Activated T-cell treated with anti-CD3 and anti-CD28 coated beads for 4 hours (primary cell): ENCODE measurements at regions not wholly inside any gene's neighbourhood (a gene's known extent, or its start where the extent isn't known, plus 50 kb on each side); places are given as distances from the start of the nearest gene placed in this dataset.
"Not testable (repeated sequence)": the region's sequence is repeated elsewhere in the genome, so short reads cannot be mapped to it uniquely, and the experiment has no call there.

Experiments
- DNase-seq: peaks from one replicate; pipeline ENCODE4 v3.0.0-alpha.2; 2020

DNA sequence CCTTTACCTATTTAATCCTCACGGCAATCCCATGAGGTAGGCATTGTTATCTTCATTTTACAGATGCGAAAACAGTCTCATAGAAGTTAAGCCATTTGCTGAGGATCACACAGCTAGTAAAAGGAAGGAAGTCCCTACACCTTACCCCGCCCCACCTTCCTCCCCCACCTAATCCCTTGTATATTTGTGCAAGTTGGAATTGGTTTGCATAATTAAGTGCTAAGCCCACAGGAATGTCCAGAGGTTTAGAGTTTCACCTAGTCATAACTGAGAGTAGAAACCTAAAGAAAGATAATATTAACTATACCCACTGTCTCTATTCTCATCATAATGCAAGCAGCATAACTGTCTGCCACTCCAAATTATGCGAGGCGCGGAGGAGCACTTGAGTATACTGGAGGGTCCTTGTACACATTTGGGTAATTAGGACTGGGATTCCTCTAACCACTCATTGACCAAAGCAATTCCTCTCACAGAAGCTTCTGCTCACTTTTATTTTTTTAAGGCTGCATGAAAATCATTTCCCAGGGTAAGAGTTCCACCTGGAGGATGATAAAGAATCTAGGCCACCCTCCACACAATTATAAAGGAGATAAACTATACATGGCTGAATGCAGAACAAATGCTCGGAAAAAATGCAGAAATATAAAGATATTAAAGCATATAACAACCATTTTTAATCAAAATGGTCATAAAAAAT, 199.9 kb downstream of the FAM181B start:
- DNase-seq: no peak

DNA sequence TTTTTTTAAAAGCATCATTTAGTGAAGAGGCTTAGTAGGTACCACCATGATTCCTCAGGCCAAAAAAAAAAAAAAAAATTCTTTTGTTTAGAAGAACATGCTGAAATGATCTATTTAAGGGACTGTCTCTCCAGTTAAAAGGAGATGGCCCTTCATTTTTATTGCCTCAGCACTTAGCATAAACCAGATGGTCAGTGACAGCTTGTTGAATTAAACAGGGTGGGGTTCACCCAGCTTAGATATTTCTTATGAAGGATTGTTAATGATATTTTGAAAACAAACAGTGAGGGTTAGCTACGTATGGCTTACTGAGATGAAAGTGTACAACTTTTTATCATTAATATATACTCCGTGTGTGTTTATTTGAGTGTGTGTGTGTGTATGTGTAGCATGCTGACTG, 203.7 kb downstream of the FAM181B start:
- no peak for DNase-seq

DNA sequence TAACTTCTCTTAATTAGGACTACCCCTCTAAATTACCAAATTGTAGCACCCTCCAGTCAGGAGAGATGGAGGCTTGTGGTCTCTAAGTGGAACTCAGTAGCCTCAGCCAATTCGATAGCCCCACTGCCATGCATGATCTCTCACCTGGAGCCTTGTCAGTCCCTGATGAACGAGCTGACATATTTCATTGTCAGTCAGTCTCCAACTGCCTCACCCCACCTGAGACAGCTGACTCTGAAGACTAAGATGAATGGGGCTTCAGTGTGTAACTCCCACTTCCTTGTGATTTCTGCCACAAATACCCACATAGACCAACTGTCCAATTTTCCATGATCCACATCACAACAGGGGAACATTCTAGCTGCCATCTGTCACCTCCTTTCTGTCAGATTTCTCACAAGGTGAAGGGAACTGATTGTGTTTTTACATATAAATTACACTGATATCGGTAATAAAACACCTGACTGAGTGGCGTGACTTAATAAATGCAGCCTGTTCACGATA, 206.5 kb downstream of the FAM181B start:
- DNase-seq: no peak

DNA sequence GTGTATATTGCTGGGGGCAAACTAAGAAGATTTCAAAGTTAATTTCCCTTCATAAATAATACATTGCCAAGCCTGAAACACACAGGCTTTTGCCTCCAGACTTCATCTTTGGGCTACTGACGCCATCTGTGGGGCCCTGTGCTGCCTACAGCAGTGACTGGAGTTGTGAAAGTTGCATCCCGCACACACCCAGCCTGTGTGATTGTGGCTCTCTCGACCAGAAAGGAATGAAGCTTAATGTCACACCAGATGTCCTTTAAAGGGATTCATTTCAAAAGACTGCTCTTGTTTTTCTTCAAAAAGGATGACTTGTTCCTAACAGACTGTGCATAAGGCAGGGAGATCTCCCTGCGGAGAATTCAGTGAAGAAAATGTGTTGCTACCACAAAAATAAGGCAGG, 210.5 kb downstream of the FAM181B start:
- no peak for DNase-seq

DNA sequence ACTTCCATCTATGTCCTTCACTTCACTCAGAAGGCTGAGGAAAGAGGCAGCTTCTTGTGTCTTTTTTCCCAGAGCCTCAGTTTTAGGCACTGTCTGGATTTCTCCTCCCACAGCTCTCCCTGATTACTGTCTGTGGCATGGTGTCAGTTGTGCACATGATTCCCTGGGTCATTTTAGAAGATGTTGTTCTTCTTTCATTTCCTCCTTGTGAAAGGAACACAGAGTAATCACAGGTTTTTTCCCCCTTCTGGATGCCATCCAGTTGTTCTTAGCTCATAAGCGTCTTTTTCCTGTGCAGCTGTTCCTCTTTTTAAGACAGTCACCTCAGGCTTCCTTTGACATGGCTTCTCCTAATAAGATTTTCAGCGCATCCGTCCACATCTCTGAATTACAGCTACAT, 212.2 kb downstream of the FAM181B start:
- no peak for DNase-seq

DNA sequence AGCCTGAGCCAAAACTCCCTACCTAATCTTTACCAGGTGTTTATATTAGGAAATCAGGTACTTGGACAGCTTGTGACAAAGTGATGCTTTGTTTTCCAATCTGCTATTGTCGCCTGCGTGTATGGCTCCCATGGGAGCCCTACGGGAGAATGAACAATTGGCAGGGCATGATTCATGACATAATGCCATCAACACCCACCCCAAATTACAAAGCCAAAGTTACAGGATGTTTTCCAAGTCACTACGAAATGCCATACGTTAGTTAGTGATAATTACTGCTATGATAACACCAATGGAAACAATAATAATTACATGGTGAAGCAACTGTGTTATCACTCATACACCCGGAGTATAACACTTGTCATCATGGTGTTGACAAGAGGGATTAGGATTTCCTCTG, 226.4 kb downstream of the FAM181B start:
- DNase-seq: no peak

GRCh38 chr11:82505379-82505778, 228.3 kb downstream of the FAM181B start:
- DNase-seq: no peak

- not testable (repeated sequence) for DNase-seq
Measured at GRCh38 chr11:82501174-82501573, 232.5 kb downstream of the FAM181B start.

- DNase-seq: no peak
Measured at GRCh38 chr11:82494988-82495432, 238.7 kb downstream of the FAM181B start.

GRCh38 chr11:82474876-82475275, 258.8 kb downstream of the FAM181B start:
- DNase-seq: no peak

- DNase-seq: no peak
Measured at GRCh38 chr11:82465481-82465880, 268.2 kb downstream of the FAM181B start.

DNA sequence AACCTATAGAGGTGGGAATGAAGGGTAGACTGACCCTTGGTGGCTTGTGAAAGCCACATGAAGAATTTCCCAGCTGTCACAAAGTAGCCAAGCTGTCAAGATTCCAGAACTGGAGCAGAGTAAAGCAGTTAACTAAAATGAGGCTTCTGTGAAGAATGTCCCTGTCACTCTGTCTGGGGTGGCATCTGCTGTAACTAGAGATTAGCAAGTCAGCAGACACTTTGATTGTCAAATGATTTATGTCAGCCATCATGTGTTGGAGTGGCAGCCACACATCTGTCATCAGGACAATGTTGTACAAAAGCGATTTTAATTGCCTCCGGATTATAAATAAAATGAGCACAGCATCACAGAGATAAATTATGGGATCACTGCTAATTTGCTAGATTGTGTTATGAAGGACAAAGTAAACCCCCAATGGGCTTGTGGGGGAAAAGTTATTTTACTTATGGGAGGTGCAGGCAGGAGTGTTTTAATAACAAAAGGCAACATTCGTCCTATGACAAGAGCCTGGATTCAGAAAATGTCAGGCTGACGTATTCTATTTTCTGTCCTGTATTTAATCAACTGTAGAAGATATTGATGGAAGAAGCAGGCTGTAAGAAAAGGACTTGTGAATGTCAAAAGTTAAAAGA, 270.9 kb downstream of the FAM181B start:
- DNase-seq: no peak

- no peak for DNase-seq
Measured at GRCh38 chr11:82458761-82459160, 274.9 kb downstream of the FAM181B start.

DNA sequence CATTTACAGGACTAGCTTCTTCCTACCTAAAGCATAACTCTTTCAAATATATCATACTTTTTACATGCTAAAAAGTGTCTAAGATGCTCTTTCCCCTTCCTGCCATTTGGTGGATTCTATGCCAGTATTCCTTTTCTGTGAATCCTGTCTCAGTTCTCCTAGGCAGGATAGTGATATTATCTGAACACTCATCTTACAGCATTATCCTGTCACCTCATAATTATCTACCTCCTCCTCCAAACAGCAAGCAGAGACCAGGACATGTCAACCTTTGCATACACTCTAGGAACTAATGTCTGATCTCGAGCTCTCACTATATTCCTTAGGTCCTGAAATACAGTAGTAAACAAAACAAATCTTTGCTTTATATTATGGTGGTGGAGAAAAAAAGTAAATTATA, 275.5 kb downstream of the FAM181B start:
- no peak for DNase-seq

DNA sequence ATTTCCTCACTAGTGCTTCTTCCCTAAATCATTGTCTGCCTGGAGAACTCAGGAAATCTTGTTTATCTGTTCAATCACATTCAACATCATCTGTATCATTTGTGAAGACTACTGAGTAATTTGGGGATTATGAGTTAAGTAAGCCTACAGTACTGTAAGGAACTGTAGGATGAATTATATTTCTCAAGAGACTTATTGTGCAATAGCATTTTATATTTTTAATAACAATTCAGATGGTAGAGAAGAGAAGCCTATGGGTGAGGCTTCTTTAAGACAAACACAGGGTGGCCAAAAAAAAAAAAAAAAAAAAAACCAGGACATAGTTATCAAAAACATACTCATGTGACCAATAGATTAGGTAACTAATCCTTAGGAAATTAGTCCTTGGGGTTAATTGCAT, 282.7 kb downstream of the FAM181B start:
- DNase-seq: no peak

- DNase-seq: no peak
Measured at GRCh38 chr11:82406611-82407010, 327.1 kb downstream of the FAM181B start.

GRCh38 chr11:82405421-82405820, 328.2 kb downstream of the FAM181B start:
- no peak for DNase-seq

DNA sequence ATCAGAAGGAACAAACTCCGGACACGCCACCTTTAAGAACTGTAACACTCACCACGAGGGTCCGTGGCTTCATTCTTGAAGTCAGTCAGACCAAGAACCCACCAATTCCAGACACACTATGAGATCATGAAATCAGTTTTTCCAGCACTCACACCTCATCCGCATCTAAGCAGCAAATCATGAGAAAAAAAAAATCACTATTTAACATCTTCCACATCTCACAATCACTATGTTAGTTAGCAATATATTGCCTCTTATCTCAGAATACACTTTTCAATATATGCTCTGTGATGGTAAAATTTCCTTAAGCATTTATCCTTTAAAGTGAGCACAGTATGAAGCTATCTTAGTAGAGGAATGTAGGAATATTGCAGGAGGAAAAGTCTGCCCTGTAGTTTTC, 328.7 kb downstream of the FAM181B start:
- no peak for DNase-seq

- no peak for DNase-seq
Measured at GRCh38 chr11:82403640-82404305, 329.9 kb downstream of the FAM181B start.

DNA sequence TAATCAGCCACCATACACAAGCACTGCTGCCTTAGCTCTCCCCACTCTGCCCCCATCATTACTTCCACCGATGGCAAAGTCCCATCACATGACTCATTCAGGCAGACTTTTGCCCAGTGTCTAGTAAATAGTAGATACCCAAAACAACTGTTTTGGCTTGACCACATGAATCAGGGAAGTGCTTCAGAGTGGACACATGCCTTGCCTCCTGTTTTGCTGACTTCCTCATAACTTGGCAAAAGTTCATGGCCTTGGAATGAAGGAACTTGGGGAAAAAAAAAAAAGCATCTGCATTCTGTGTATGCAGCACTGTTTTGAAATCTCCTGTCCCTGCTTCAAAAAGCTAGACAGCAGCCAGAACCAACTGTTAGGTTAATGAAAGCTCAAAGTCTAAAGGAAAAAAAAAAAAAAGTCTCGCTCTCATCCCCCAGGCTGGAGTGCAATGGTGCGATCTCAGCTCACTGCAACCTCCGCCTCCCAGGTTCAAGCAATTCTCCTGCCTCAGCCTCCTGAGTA, 335.3 kb downstream of the FAM181B start:
- no peak for DNase-seq

DNA sequence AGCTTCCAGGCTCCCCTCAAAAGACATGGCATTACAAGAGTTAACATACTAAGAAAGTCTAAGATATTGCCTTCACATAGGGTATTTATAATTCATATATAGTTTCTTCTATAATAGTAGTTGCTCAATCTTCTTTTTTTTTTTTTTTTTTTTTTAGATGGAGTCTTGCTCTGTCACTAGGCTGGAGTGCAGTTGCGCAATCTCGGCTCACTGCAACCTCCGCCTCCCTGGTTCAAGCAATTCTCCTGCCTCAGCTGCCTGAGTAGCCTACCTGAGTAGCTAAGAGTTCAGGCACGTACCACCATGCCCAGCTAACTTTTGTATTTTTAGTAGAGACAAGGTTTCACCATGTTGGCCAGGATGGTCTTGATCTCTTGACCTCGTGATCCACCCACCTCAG, 337.0 kb downstream of the FAM181B start:
- not testable (repeated sequence) for DNase-seq

DNA sequence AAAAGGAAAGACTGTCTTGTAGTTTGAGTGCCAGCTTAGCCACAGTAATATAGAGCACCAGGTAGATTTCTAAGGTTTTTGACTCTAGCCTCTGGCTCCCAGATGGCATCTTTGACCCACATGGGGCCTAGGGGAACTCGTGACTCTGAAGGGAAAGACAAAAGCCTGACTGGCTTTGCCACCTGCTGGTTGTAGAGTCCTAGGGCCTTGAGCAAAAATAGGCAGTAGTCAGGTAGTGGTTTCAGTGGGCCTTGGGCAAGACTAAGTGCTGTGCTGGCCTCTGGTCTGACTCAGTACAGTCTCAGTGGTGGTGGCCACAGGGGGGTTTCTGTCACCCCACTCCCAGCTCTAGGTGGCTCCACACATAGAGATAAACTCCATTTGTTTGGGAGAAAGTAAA, 349.4 kb downstream of the FAM181B start:
- no peak for DNase-seq

GRCh38 chr11:82373781-82374542, 359.7 kb downstream of the FAM181B start:
- no peak for DNase-seq
